CD14-positive monocyte (primary cell): ENCODE measurements at regions not wholly inside any gene's neighbourhood (a gene's known extent, or its start where the extent isn't known, plus 50 kb on each side); places are given as distances from the start of the nearest gene placed in this dataset.
"Not testable (repeated sequence)": the region's sequence is repeated elsewhere in the genome, so short reads cannot be mapped to it uniquely, and the experiment has no call there.

Experiments
- DNase-seq, 3 donors: peaks; one replicate each; pipeline ENCODE4 v3.0.0-alpha.2; 2011 to 2022
- H2AFZ ChIP-seq: 2 replicates; pipeline ENCODE4 v1.6.0; 2012; ENCODE audit warnings: mild to moderate bottlenecking, low read depth, low read length, inconsistent platforms; ENCODE audit not compliant: insufficient read depth, poor library complexity, severe bottlenecking
- H3K27ac ChIP-seq, 2 donors: 1 replicate in 1 of 2; 2 replicates in 1 of 2; pipeline ENCODE4 v1.5.1; 2012 to 2013; ENCODE audit warnings: low read length in 2 of 2, control low read depth in 1 of 2, inconsistent platforms in 1 of 2, low read depth in 1 of 2, mild to moderate bottlenecking in 1 of 2
- H3K27me3 ChIP-seq, 2 donors: one replicate each; pipeline versions ENCODE4 v1.6.0 to v1.6.1; 2011 to 2013; ENCODE audit warnings: low read length in 2 of 2; ENCODE audit not compliant: control insufficient read depth in 2 of 2, insufficient read depth in 2 of 2
- H3K36me3 ChIP-seq, 2 donors: replicated peaks in 1 of 2; 1 replicate in 1 of 2; 2 replicates in 1 of 2; pipeline versions ENCODE4 v1.5.1 to v1.6.1; 2012 to 2013; ENCODE audit warnings: low read length in 2 of 2, control low read depth in 1 of 2, inconsistent platforms in 1 of 2, mild to moderate bottlenecking in 1 of 2; ENCODE audit not compliant: insufficient read depth in 2 of 2, control insufficient read depth in 1 of 2
- H3K4me1 ChIP-seq, 2 donors: 1 replicate in 1 of 2; 2 replicates in 1 of 2; pipeline versions ENCODE4 v1.5.1 to v1.6.1; 2012 to 2013; ENCODE audit warnings: low read length in 2 of 2, control low read depth in 1 of 2, inconsistent platforms in 1 of 2, mild to moderate bottlenecking in 1 of 2, moderate library complexity in 1 of 2; ENCODE audit not compliant: insufficient read depth in 2 of 2, control insufficient read depth in 1 of 2
- H3K4me2 ChIP-seq: replicated peaks from 2 replicates; pipeline ENCODE3; 2012; ENCODE audit warnings: low read length, moderate library complexity, mild to moderate bottlenecking; ENCODE audit not compliant: poor library complexity, severe bottlenecking; ENCODE audit errors: extremely low read depth
- H3K4me3 ChIP-seq, 3 experiments: fragments of 200-600 bp in 1 of 3; sonication (generic) in 1 of 3; replicated peaks in 1 of 3; 1 replicate in 2 of 3; 2 replicates in 1 of 3; pipeline ENCODE4 v1.5.1; 2011 to 2013; ENCODE audit warnings: low read length in 3 of 3, mild to moderate bottlenecking in 3 of 3, control low read depth in 2 of 3, low read depth in 2 of 3, inconsistent platforms in 1 of 3, moderate library complexity in 1 of 3
- H3K79me2 ChIP-seq: 2 replicates; pipeline ENCODE4 v1.6.0; 2012; ENCODE audit warnings: mild to moderate bottlenecking, control low read depth, inconsistent platforms, low read length, moderate library complexity; ENCODE audit not compliant: insufficient read depth
- H3K9ac ChIP-seq: 2 replicates; pipeline ENCODE4 v1.6.0; 2017; ENCODE audit warnings: low read length, mild to moderate bottlenecking; ENCODE audit not compliant: insufficient read depth, poor library complexity, severe bottlenecking
- H3K9me3 ChIP-seq, 2 donors: replicated peaks in 1 of 2; 1 replicate in 1 of 2; 2 replicates in 1 of 2; pipeline versions ENCODE4 v1.5.1 to v1.6.1; 2012 to 2013; ENCODE audit warnings: low read length in 2 of 2, control low read depth in 1 of 2; ENCODE audit not compliant: control insufficient read depth in 1 of 2, insufficient read depth in 1 of 2
- H4K20me1 ChIP-seq: 2 replicates; pipeline ENCODE4 v1.6.0; 2012; ENCODE audit warnings: mild to moderate bottlenecking, low read length, control low read depth, moderate library complexity; ENCODE audit not compliant: insufficient read depth
- H3K27ac Mint-ChIP-seq, 7 donors: one replicate each; pipeline ENCODE4 v1.8.0; 2020; ENCODE audit warnings: mild to moderate bottlenecking in 7 of 7, mixed read lengths in 7 of 7, moderate library complexity in 6 of 7, inconsistent platforms in 2 of 7
- H3K27me3 Mint-ChIP-seq, 3 donors: one replicate each; pipeline ENCODE4 v1.8.0; 2021 to 2022; ENCODE audit warnings: low read depth in 3 of 3, mild to moderate bottlenecking in 3 of 3, mixed read lengths in 3 of 3, moderate library complexity in 3 of 3, inconsistent platforms in 1 of 3
- H3K36me3 Mint-ChIP-seq, 2 donors: one replicate each; pipeline ENCODE4 v1.8.0; 2020; ENCODE audit warnings: mixed read lengths in 2 of 2, inconsistent platforms in 1 of 2, mild to moderate bottlenecking in 1 of 2
- H3K4me1 Mint-ChIP-seq: one replicate; pipeline ENCODE4 v1.8.0; 2020; ENCODE audit warnings: mild to moderate bottlenecking, mixed read lengths
- H3K4me3 Mint-ChIP-seq, 2 donors: one replicate each; pipeline ENCODE4 v1.8.0; 2020; ENCODE audit warnings: mild to moderate bottlenecking in 2 of 2, mixed read lengths in 2 of 2, moderate library complexity in 1 of 2
- H3K9me3 Mint-ChIP-seq, 7 donors: one replicate each; pipeline ENCODE4 v1.8.0; 2020 to 2022; ENCODE audit warnings: mixed read lengths in 7 of 7, mild to moderate bottlenecking in 6 of 7, moderate library complexity in 6 of 7, inconsistent platforms in 2 of 7
- CTCF ChIP-seq: fragments of 200-600 bp; IDR thresholded peaks from one replicate; pipeline ENCODE4 v1.8.0; 2022; ENCODE audit warnings: antibody characterized with exemption, mild to moderate bottlenecking
- WGBS: methylation state at CpG from one replicate; pipeline ENCODE4 v1.1.5; 2013; ENCODE audit warnings: missing lambda C conversion rate; ENCODE audit not compliant: insufficient coverage; 5-methylcytosine and 5-hydroxymethylcytosine counted together
- intact Hi-C, 2 donors: fragments of 100-400 bp; cut with micrococcal nuclease; formaldehyde crosslinking; loops; one replicate each; pipeline versions ENCODE4 v1.15.0 to v1.15.1; 2023

GRCh38 chr6:62993951-62994350 lies 217.3 kb upstream of the FKBP1C start:
- DNase-seq = no peak
- H2AFZ ChIP-seq = no peak overlapping the region
- H3K4me2 ChIP-seq = no peak overlapping the region
- intact Hi-C loops = no loop called here
- H3K9me3 ChIP-seq = peaks cover 17 to 22% of the 10 kb centered on the region in 2 donors
- H3K27ac ChIP-seq = no peak overlapping the region
- TF ChIP-seq CTCF = no peak
- no peaks in the 10 kb centered on the region for H3K36me3 ChIP-seq
- no peaks in the 10 kb centered on the region for H3K27me3 ChIP-seq
- H3K79me2 ChIP-seq = no peaks in the 10 kb centered on the region
- Mint-ChIP-seq H3K4me3 (no peak overlapping the region), H3K4me1 (no peaks in the 10 kb centered on the region), H3K9me3 (peaks cover 3 to 15% (median 6%) of the 10 kb centered on the region in 7 donors), H3K27me3 (no peaks in the 10 kb centered on the region), H3K27ac (no peak overlapping the region), H3K36me3 (no peaks in the 10 kb centered on the region)
- H3K4me3 ChIP-seq = no peak overlapping the region
- no peak overlapping the region for H3K9ac ChIP-seq
- H3K4me1 ChIP-seq = no peaks in the 10 kb centered on the region
- H4K20me1 ChIP-seq = no peaks in the 10 kb centered on the region

- no peaks in the 10 kb centered on the region for H4K20me1 ChIP-seq
- H3K27me3 ChIP-seq = no peaks in the 10 kb centered on the region
- no peak for TF ChIP-seq CTCF
- no peaks in the 10 kb centered on the region for H3K79me2 ChIP-seq
- no peaks in the 10 kb centered on the region for H3K4me1 ChIP-seq
- Mint-ChIP-seq H3K4me3 (no peak overlapping the region), H3K9me3 (peaks cover 0 to 6% (median 4%) of the 10 kb centered on the region in 7 donors), H3K36me3 (no peaks in the 10 kb centered on the region), H3K4me1 (no peaks in the 10 kb centered on the region), H3K27me3 (peaks cover 0 to 2% (median 1%) of the 10 kb centered on the region in 3 donors), H3K27ac (no peak overlapping the region)
- H3K36me3 ChIP-seq = no peaks in the 10 kb centered on the region
- DNase-seq = no peak
- H2AFZ ChIP-seq = no peak overlapping the region
- H3K4me3 ChIP-seq = no peak overlapping the region
- H3K9ac ChIP-seq = no peak overlapping the region
- H3K4me2 ChIP-seq = no peak overlapping the region
- WGBS = no CpG with 5 or more reads among the region's 2 CpGs
- H3K27ac ChIP-seq = no peak overlapping the region
- intact Hi-C loops = no loop called here
- peaks cover 10 to 12% of the 10 kb centered on the region in 2 donors for H3K9me3 ChIP-seq
These were observed 213.2 kb upstream of the FKBP1C start for GRCh38 chr6:62998022-62998421.

- H3K9ac ChIP-seq, H3K4me1 ChIP-seq, H3K36me3 ChIP-seq, H3K27ac ChIP-seq, H3K79me2 ChIP-seq, H3K36me3 Mint-ChIP-seq, intact Hi-C loops, DNase-seq, H3K4me3 Mint-ChIP-seq, H3K27ac Mint-ChIP-seq, H3K27me3 Mint-ChIP-seq, H3K27me3 ChIP-seq, H3K4me1 Mint-ChIP-seq, H3K4me2 ChIP-seq, H4K20me1 ChIP-seq, H3K9me3 Mint-ChIP-seq, H2AFZ ChIP-seq, H3K9me3 ChIP-seq, H3K4me3 ChIP-seq: not testable (repeated sequence)
- 0% methylated on average over 1 of the region's 3 CpGs for WGBS
These were observed 212.0 kb upstream of the FKBP1C start for GRCh38 chr6:62999242-62999641.
